ENCODE measurements at regions not wholly inside any gene's neighbourhood (a gene's known extent, or its start where the extent isn't known, plus 50 kb on each side); places are given as distances from the start of the nearest gene placed in this dataset.

DNA sequence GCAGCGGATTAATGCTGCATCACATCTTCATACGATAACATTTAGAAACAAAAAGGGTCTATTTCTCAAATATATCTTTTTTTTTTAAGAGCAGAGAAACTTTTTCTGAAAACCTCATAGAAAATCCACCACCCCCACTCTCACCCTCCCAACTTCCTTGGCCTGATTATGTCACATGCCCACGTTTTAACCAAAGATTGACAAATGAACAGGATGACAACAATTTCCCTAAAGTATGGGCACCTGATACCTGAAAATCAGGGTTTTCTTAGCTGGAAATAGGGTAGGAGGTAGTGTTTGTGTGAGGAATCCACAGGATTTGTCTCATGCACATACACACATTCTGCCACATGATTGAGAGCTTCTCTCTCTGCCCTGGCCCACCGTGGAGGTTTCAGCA lies 74.7 kb upstream of the MDM1 start:
- Mint-ChIP-seq H3K9me3 (no peaks in the 10 kb centered on the region), H3K27me3 (ENCODE audit: low read depth in 3 of 3) (peaks cover 0 to 1% (median 0%) of the 10 kb centered on the region in 3 donors), H3K36me3 (peaks cover 0 to 22% (median 6%) of the 10 kb centered on the region in 3 donors), H3K4me1 (peaks cover 33 to 70% of the 10 kb centered on the region in 2 donors), H3K4me3 (no peak overlapping the region), H3K27ac (peak overlapping the region in 1 of 6 donors; percentile 53)
- DNase-seq = no peak

DNA sequence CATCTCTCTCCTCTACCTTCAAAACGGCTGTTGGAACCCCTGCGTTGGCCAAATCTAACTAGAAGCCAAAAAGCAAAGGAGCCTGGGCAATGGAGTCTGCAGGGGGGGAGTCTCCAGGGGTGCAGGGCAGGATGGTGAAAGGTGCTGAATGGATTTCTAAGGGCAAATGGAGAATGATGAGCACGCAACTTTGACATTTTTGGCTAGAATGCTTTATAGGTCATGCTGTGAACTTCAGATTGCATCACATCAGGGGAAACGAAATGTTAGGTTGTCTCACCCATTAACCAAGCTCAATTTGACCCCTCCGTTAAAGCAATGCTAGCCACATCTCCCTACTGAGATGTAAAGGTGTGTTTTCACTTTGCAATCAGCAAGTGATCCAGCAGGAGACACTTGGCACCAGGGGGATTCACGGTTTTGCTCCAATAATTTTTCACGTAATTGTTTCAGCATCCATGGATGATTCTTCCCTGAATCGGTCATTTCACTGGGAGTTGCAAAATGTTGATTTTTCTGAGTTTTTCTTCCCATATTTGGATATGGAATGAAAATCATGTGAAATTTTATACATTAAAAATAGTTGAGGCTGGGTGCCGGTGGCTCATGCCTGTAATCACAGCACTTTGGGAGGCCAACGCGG lies 78.0 kb upstream of the MDM1 start:
- H3K4me3 Mint-ChIP-seq = no peak overlapping the region
- H3K27ac Mint-ChIP-seq = peak overlapping the region in 1 of 6 donors; percentile 80
- DNase-seq = no peak
- peaks cover 17 to 44% of the 10 kb centered on the region in 2 donors for H3K4me1 Mint-ChIP-seq
- no peaks in the 10 kb centered on the region for H3K9me3 Mint-ChIP-seq
- no peaks in the 10 kb centered on the region for H3K27me3 Mint-ChIP-seq (ENCODE audit: low read depth in 3 of 3)
- peaks cover 0 to 13% (median 6%) of the 10 kb centered on the region in 3 donors for H3K36me3 Mint-ChIP-seq

DNA sequence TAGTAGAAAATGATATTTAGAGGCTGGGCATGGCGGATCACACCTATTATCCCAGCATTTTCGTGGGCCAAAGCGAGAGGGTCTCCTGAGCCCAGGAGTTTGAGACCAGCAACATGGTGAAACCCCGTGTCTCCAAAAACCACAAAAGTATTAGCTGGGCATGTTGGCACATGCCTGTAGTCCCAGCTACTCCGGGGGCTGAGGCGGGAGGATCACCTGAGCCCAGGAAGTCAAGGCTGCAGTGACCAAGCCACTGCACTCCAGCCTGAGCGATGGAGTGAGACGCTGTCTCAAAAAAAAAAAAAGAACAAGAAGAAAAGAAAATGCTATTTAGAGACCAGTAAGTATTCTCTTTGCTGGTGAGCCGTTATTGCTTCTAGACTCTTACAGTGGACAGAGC lies 79.2 kb upstream of the MDM1 start:
- peaks cover 0 to 2% (median 0%) of the 10 kb centered on the region in 3 donors for H3K27me3 Mint-ChIP-seq (ENCODE audit: low read depth in 3 of 3)
- no peak overlapping the region for H3K4me3 Mint-ChIP-seq
- H3K36me3 Mint-ChIP-seq = peaks cover 3 to 22% (median 14%) of the 10 kb centered on the region in 3 donors
- no peak for DNase-seq
- peaks cover 21 to 44% of the 10 kb centered on the region in 2 donors for H3K4me1 Mint-ChIP-seq
- H3K27ac Mint-ChIP-seq = peak overlapping the region in 1 of 6 donors; percentile 20
- H3K9me3 Mint-ChIP-seq = no peaks in the 10 kb centered on the region

DNA sequence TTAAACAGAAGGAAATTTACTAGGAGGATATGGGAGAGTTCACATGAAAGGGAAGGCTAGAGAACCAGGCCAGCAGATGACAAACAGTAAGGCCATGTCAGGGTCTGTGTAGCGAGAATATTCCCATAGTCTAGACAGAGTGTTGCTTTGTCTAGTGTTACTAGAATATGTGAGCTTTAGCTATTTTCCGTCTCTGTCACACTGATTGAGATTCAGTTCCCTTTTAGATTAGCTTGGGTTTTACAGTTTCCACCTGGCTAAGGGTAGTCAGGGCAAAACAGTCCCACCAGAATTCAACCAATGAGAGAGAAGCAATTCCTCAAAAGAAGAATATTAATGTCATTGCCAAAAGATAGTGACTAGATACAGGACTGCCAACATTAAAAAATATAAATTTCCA lies 82.8 kb upstream of the MDM1 start:
- Mint-ChIP-seq H3K9me3 (peaks cover 0 to 12% (median 8%) of the 10 kb centered on the region in 6 donors), H3K27me3 (ENCODE audit: low read depth in 3 of 3) (peaks cover 9 to 18% (median 15%) of the 10 kb centered on the region in 3 donors), H3K4me1 (peaks cover 43 to 58% of the 10 kb centered on the region in 2 donors), H3K4me3 (no peak overlapping the region), H3K27ac (peak overlapping the region in 3 of 6 donors; percentile 83 to 95 (median 85)), H3K36me3 (peaks cover 15 to 28% (median 24%) of the 10 kb centered on the region in 3 donors)
- DNase-seq = no peak

DNA sequence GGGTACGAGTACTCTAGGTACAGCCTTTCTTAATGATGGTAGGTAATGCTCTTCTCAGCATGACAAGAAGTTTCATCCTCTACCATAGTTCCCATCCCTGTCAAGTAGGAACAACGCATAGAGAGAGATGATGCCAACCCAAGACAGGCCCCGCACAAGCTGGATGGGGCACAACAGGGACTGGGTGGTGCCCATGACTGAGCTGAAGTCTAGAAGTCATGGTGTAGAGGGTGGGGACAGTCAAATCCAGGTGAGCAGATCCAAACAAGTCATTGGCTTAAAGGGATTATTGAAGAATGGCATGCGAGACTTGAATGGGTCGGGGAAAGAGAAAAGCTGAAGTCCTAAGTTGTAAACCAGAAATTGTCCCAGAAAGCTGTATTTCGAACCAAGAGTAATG lies 84.2 kb upstream of the MDM1 start:
- Mint-ChIP-seq H3K27ac (peak overlapping the region; percentile 78 to 95 (median 85)), H3K9me3 (peaks cover 0 to 12% (median 9%) of the 10 kb centered on the region in 6 donors), H3K4me3 (peak overlapping the region; percentile 19 to 69 (median 46)), H3K4me1 (peaks cover 57 to 69% of the 10 kb centered on the region in 2 donors), H3K36me3 (peaks cover 15 to 25% (median 21%) of the 10 kb centered on the region in 3 donors), H3K27me3 (ENCODE audit: low read depth in 3 of 3) (peaks cover 9 to 25% (median 17%) of the 10 kb centered on the region in 3 donors)
- no peak for DNase-seq

DNA sequence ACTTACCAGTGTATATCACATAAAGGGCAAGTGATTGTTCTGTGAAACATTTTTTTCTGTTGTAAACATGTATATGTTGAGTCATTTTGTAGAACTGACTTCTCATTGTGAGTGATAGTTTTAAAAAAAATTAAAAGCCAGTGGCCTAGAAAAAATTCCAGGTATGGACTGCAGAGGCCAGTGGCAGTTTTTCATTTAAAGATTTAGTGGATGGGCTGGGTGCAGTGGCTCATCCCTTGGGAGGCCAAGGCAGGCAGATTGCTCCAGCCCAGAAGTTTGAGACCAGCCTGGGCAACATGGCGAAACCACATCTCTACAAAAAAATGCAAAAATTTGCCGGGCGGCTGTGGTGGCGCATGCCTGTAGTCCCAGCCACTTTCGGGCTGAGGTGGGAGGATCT lies 84.7 kb upstream of the MDM1 start:
- peaks cover 9 to 25% (median 17%) of the 10 kb centered on the region in 3 donors for H3K27me3 Mint-ChIP-seq (ENCODE audit: low read depth in 3 of 3)
- peak overlapping the region in 3 of 5 donors; percentile 10 to 51 (median 46) for H3K4me3 Mint-ChIP-seq
- DNase-seq = no peak
- H3K9me3 Mint-ChIP-seq = peaks cover 0 to 12% (median 9%) of the 10 kb centered on the region in 6 donors
- peak overlapping the region; percentile 83 to 95 (median 93) for H3K27ac Mint-ChIP-seq
- peaks cover 15 to 25% (median 21%) of the 10 kb centered on the region in 3 donors for H3K36me3 Mint-ChIP-seq
- H3K4me1 Mint-ChIP-seq = peaks cover 60 to 72% of the 10 kb centered on the region in 2 donors

DNA sequence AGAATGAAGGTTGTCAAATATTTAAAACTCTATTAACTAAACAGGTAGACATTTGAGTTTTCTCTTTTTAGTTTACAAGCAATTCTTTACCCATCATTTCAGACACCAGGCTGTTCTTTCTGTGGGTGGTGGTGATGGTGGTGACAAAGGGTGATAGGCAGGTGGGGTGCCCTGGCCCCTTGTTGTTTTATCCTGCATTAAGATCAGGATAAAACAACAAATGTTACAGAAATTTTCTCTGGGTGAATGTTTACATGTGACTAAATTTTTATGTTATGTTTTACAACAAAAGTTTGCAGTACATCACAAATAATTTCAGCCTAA lies 85.9 kb upstream of the MDM1 start:
- H3K4me3 Mint-ChIP-seq = peak overlapping the region; percentile 51 to 75 (median 73)
- H3K9me3 Mint-ChIP-seq = peaks cover 0 to 12% (median 9%) of the 10 kb centered on the region in 6 donors
- peaks cover 73 to 85% of the 10 kb centered on the region in 2 donors for H3K4me1 Mint-ChIP-seq
- peak; percentile 29 to 40 (median 37) for DNase-seq
- peaks cover 9 to 25% (median 17%) of the 10 kb centered on the region in 3 donors for H3K27me3 Mint-ChIP-seq (ENCODE audit: low read depth in 3 of 3)
- H3K36me3 Mint-ChIP-seq = peaks cover 16 to 25% (median 23%) of the 10 kb centered on the region in 3 donors
- peak overlapping the region; percentile 89 to 95 (median 93) for H3K27ac Mint-ChIP-seq

DNA sequence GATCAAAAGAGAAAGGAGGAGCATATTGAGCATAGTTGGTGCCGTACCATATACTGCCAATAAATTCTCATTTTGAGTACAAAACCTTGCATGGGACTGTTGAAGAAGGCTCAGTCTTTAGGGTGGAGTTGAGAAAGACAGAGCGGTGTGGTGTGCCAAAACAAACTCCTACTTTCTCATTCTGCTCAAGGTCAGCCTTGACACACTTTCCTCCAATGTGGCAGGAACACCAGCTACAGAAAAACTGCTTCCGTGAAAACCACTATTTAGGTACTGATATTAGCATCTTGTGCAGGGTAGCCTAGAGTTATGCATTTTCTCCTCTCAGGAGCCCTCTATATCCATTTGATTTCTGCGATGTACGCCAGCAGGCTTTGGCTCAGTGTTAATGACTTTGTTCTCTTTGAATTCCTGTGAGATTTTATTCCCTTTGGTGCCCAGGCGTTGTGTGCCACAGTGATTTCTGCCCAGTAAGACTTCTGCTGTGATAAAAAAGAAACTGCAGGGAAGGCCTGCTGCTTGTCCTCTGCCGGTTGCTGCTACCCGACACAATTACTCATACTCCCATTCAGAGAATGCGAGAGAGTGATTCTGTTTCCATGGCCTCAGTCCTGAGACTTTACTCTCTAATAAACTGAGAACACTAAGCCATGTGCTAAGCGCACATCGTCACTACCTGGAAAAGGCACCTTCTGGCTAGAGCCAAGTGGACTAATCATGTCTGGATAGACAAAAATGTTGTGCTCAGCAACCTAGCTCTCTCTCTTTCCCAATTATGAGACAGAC lies 88.3 kb upstream of the MDM1 start:
- Mint-ChIP-seq H3K36me3 (peaks cover 19 to 35% (median 30%) of the 10 kb centered on the region in 3 donors), H3K27me3 (ENCODE audit: low read depth in 3 of 3) (peaks cover 8 to 25% (median 17%) of the 10 kb centered on the region in 3 donors), H3K9me3 (peaks cover 0 to 12% (median 9%) of the 10 kb centered on the region in 6 donors), H3K4me3 (peak overlapping the region; percentile 60 to 81 (median 72)), H3K27ac (peak overlapping the region; percentile 80 to 94 (median 89)), H3K4me1 (peaks cover 81 to 91% of the 10 kb centered on the region in 2 donors)
- DNase-seq = peak in 2 of 3 donors; percentile 35 to 50

DNA sequence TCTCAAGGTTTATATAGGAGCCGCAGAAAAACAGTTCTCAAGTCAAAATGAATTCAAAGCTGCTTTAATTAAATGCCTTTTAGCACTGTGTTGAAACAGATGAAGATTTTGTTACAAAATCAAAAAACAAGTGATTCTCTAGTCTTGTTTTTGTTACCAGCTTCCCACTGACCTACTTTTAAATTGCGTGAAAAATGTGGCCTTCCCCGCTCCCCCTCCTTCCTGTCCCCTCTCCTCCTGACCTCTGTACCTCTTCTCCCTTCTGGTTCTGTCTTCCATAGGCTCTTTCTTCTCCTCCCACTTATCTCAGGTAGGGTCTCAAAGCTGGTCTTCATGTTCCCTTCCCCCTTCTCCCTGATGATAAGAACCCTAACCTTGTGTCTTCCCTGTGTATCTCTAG lies 90.0 kb upstream of the MDM1 start:
- peaks cover 19 to 34% (median 22%) of the 10 kb centered on the region in 3 donors for H3K36me3 Mint-ChIP-seq
- peaks cover 67 to 86% of the 10 kb centered on the region in 2 donors for H3K4me1 Mint-ChIP-seq
- peak; percentile 43 to 48 (median 47) for DNase-seq
- H3K27ac Mint-ChIP-seq = peak overlapping the region; percentile 80 to 95 (median 94)
- peaks cover 0 to 12% (median 9%) of the 10 kb centered on the region in 6 donors for H3K9me3 Mint-ChIP-seq
- H3K27me3 Mint-ChIP-seq (ENCODE audit: low read depth in 3 of 3) = peaks cover 7 to 26% (median 15%) of the 10 kb centered on the region in 3 donors
- peak overlapping the region; percentile 49 to 77 (median 68) for H3K4me3 Mint-ChIP-seq

DNA sequence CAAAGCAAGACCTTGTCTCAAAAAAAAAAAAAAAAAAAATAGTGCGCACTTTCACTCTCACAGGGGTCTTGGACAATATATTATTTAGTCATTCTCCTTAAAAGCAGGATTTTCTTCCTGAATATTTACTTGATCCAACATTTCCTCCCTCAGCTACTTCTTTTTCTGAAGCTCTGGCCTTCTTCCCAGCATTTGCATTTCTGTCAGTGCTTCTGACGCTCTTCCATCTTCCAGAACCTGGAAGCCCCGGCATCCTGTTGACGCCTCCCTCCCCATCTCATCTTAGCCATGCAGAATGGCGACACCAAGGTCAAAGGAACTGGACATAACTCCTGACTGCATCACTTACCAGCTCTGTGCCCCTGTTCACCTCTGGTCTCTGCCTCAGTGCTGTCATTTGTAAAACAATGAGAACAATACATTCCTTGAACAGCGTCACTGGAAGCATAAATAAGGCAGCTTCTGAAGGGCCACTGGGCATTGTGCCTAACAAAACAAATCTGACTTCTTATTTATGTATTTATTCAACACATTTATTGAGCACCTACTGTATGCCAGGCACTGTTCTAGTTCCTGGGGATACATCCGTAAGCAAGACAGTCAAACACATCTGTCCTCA lies 90.9 kb upstream of the MDM1 start:
- Mint-ChIP-seq H3K4me1 (peaks cover 58 to 77% of the 10 kb centered on the region in 2 donors), H3K27me3 (ENCODE audit: low read depth in 3 of 3) (peaks cover 3 to 18% (median 8%) of the 10 kb centered on the region in 3 donors), H3K9me3 (peaks cover 0 to 5% (median 3%) of the 10 kb centered on the region in 6 donors), H3K36me3 (peaks cover 15 to 32% (median 15%) of the 10 kb centered on the region in 3 donors), H3K4me3 (peak overlapping the region; percentile 36 to 64 (median 41)), H3K27ac (peak overlapping the region; percentile 80 to 94 (median 93))
- no peak for DNase-seq

DNA sequence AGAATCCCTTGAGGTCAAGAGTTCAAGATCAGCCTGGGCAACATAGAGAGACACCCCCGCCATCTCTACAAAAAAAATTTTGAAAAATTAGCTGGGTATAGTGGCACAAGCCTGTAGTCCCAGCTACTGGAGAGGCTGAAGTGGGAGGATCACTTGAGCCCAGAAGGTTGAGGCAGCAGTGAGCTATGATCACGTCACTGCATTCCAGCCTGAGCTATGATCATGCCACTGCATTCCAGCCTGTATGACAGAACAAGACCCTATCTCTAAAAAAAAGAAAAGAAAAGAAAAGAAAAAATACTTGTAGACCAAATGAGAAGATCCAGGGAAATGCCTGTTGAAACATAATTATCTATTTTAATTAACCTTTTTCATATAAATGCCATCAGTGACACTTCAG lies 93.8 kb upstream of the MDM1 start:
- peaks cover 37 to 52% of the 10 kb centered on the region in 2 donors for H3K4me1 Mint-ChIP-seq
- peaks cover 7 to 51% (median 20%) of the 10 kb centered on the region in 3 donors for H3K36me3 Mint-ChIP-seq
- peak overlapping the region; percentile 25 to 79 (median 60) for H3K27ac Mint-ChIP-seq
- H3K27me3 Mint-ChIP-seq (ENCODE audit: low read depth in 3 of 3) = peaks cover 0 to 3% (median 0%) of the 10 kb centered on the region in 3 donors
- no peak for DNase-seq
- no peak overlapping the region for H3K4me3 Mint-ChIP-seq
- no peaks in the 10 kb centered on the region for H3K9me3 Mint-ChIP-seq

DNA sequence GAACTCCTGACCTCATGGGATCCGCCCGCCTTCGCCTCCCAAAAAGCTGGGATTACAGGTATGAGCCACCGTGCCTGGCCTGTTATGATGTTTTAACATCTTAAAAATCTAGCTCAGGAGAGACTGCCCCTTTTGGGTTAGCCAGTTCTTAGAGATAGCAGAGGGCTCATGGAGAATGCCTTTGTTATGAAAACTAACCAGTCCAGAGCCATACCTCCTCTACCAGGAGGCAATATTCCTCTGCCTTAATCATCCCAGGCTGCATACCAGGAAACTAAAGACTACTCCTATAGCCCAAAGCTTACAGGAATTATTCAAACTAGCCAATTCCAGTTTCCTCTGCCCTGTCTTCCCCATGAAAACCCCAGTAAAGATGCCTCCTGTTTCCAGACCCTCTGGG lies 96.0 kb upstream of the MDM1 start:
- no peaks in the 10 kb centered on the region for H3K9me3 Mint-ChIP-seq

More for the DNA sequence above, 96.0 kb upstream of the MDM1 start:
- DNase-seq = no peak
- Mint-ChIP-seq H3K27me3 (ENCODE audit: low read depth in 3 of 3) (peaks cover 0 to 1% (median 0%) of the 10 kb centered on the region in 3 donors), H3K4me1 (peaks cover 34 to 54% of the 10 kb centered on the region in 2 donors), H3K27ac (peak overlapping the region in 2 of 6 donors; percentile 48 to 70), H3K4me3 (no peak overlapping the region), H3K36me3 (peaks cover 15 to 65% (median 17%) of the 10 kb centered on the region in 3 donors)

All from immature natural killer cell (primary cell).